ENCODE measurements at regions not wholly inside any gene's neighbourhood (a gene's known extent, or its start where the extent isn't known, plus 50 kb on each side); places are given as distances from the start of the nearest gene placed in this dataset.

GRCh38 chr7:53661645-53662217 lies 626.3 kb downstream of the POM121L12 start:
- no peaks in the 10 kb centered on the region for H3K9me3 ChIP-seq (ENCODE audit: control insufficient read depth, insufficient read depth, low read length)
- H3K4me2 ChIP-seq (ENCODE audit: low read length), result no peak overlapping the region
- no peaks in the 10 kb centered on the region for H3K4me1 ChIP-seq (ENCODE audit: control insufficient read depth, low read length)
- no peaks in the 10 kb centered on the region for H3F3A ChIP-seq (ENCODE audit: control insufficient read depth, insufficient read depth)
- H3K27ac ChIP-seq (ENCODE audit: low read depth, low read length), result no peak overlapping the region
- H3K79me2 ChIP-seq (ENCODE audit: control insufficient read depth, low read length), result no peaks in the 10 kb centered on the region
- no peaks in the 10 kb centered on the region for H3K27me3 ChIP-seq (ENCODE audit: control insufficient read depth, low read length)
- no peak overlapping the region for H3K4me3 ChIP-seq (ENCODE audit: low read length)
- TF ChIP-seq CTCF (IDR thresholded peaks at IDR 0.05; ENCODE audit: low read depth, low read length, poor library complexity, severe bottlenecking) (no peak), EZH2phosphoT487 (IDR thresholded peaks at IDR 0.05; ENCODE audit: borderline replicate concordance, low read length) (no peak)
- no peaks in the 10 kb centered on the region for H3K9me2 ChIP-seq (replicated peaks; ENCODE audit: control insufficient read depth, low read length)
- H4K20me1 ChIP-seq (ENCODE audit: control insufficient read depth, insufficient read depth, low read depth, low read length), result no peaks in the 10 kb centered on the region
- no peaks in the 10 kb centered on the region for H3K36me3 ChIP-seq (ENCODE audit: control insufficient read depth, low read length)

GRCh38 chr7:53672681-53673080 lies 637.2 kb downstream of the POM121L12 start:
- no peak overlapping the region for H3K4me3 ChIP-seq (ENCODE audit: low read length)
- no peak overlapping the region for H3K27ac ChIP-seq (ENCODE audit: low read depth, low read length)
- TF ChIP-seq EZH2phosphoT487 (IDR thresholded peaks at IDR 0.05; ENCODE audit: borderline replicate concordance, low read length) (no peak), CTCF (IDR thresholded peaks at IDR 0.05; ENCODE audit: low read depth, low read length, poor library complexity, severe bottlenecking) (no peak)
- no peak overlapping the region for H3K4me2 ChIP-seq (ENCODE audit: low read length)
- H3K4me1 ChIP-seq (ENCODE audit: control insufficient read depth, low read length), result no peaks in the 10 kb centered on the region
- no peaks in the 10 kb centered on the region for H3K79me2 ChIP-seq (ENCODE audit: control insufficient read depth, low read length)
- no peaks in the 10 kb centered on the region for H3K36me3 ChIP-seq (ENCODE audit: control insufficient read depth, low read length)
- H3K9me2 ChIP-seq (replicated peaks; ENCODE audit: control insufficient read depth, low read length), result no peaks in the 10 kb centered on the region
- H3K27me3 ChIP-seq (ENCODE audit: control insufficient read depth, low read length), result no peaks in the 10 kb centered on the region
- no peaks in the 10 kb centered on the region for H4K20me1 ChIP-seq (ENCODE audit: control insufficient read depth, insufficient read depth, low read depth, low read length)
- H3K9me3 ChIP-seq (ENCODE audit: control insufficient read depth, insufficient read depth, low read length), result no peaks in the 10 kb centered on the region
- no peaks in the 10 kb centered on the region for H3F3A ChIP-seq (ENCODE audit: control insufficient read depth, insufficient read depth)

GRCh38 chr7:53675835-53676234 lies 640.4 kb downstream of the POM121L12 start:
- no peak overlapping the region for H3K27ac ChIP-seq (ENCODE audit: low read depth, low read length)
- no peaks in the 10 kb centered on the region for H3K36me3 ChIP-seq (ENCODE audit: control insufficient read depth, low read length)
- H3K4me2 ChIP-seq (ENCODE audit: low read length), result no peak overlapping the region
- H3K79me2 ChIP-seq (ENCODE audit: control insufficient read depth, low read length), result no peaks in the 10 kb centered on the region
- no peaks in the 10 kb centered on the region for H3F3A ChIP-seq (ENCODE audit: control insufficient read depth, insufficient read depth)
- H3K27me3 ChIP-seq (ENCODE audit: control insufficient read depth, low read length), result no peaks in the 10 kb centered on the region
- no peak overlapping the region for H3K4me3 ChIP-seq (ENCODE audit: low read length)
- H3K9me3 ChIP-seq (ENCODE audit: control insufficient read depth, insufficient read depth, low read length), result no peaks in the 10 kb centered on the region
- H3K9me2 ChIP-seq (replicated peaks; ENCODE audit: control insufficient read depth, low read length), result no peaks in the 10 kb centered on the region
- no peaks in the 10 kb centered on the region for H3K4me1 ChIP-seq (ENCODE audit: control insufficient read depth, low read length)
- H4K20me1 ChIP-seq (ENCODE audit: control insufficient read depth, insufficient read depth, low read depth, low read length), result no peaks in the 10 kb centered on the region
- TF ChIP-seq EZH2phosphoT487 (IDR thresholded peaks at IDR 0.05; ENCODE audit: borderline replicate concordance, low read length) (no peak), CTCF (IDR thresholded peaks at IDR 0.05; ENCODE audit: low read depth, low read length, poor library complexity, severe bottlenecking) (no peak)

All from DOHH2 (cell line).